ENCODE measurements at regions not wholly inside any gene's neighbourhood (a gene's known extent, or its start where the extent isn't known, plus 50 kb on each side); places are given as distances from the start of the nearest gene placed in this dataset.

GRCh38 chr4:114208574-114209151 is 229.2 kb upstream of the ARSJ start:
- no TSS peak for BruUV-seq (replicated peaks)
- TF ChIP-seq, protein P1, sequence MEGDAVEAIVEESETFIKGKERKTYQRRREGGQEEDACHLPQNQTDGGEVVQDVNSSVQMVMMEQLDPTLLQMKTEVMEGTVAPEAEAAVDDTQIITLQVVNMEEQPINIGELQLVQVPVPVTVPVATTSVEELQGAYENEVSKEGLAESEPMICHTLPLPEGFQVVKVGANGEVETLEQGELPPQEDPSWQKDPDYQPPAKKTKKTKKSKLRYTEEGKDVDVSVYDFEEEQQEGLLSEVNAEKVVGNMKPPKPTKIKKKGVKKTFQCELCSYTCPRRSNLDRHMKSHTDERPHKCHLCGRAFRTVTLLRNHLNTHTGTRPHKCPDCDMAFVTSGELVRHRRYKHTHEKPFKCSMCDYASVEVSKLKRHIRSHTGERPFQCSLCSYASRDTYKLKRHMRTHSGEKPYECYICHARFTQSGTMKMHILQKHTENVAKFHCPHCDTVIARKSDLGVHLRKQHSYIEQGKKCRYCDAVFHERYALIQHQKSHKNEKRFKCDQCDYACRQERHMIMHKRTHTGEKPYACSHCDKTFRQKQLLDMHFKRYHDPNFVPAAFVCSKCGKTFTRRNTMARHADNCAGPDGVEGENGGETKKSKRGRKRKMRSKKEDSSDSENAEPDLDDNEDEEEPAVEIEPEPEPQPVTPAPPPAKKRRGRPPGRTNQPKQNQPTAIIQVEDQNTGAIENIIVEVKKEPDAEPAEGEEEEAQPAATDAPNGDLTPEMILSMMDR (conservative IDR thresholded peaks at IDR 0.05; ENCODE audit: low read depth, low read length) = no peak
- no peak for TF ChIP-seq EZH2 (IDR thresholded peaks at IDR 0.05; ENCODE audit: borderline replicate concordance, low read depth, low read length, poor library complexity, severe bottlenecking)
- no peak for DNase-seq (ENCODE audit: low spot score)
- H3K27me3 ChIP-seq (replicated peaks; ENCODE audit: insufficient read depth, low read depth, low read length, poor library complexity) = no peaks in the 10 kb centered on the region
- ChIA-PET POLR2A (ENCODE audit: low non-redundant PET) (no interaction called here), CTCF (no interaction called here)
- no peaks in the 10 kb centered on the region for H3K36me3 ChIP-seq (ENCODE audit: insufficient read depth, low read length, poor library complexity, severe bottlenecking)
- no peaks in the 10 kb centered on the region for H3K4me1 ChIP-seq (ENCODE audit: insufficient read depth, low read length, poor library complexity, severe bottlenecking)
- intact Hi-C loops (cut with micrococcal nuclease; ENCODE audit: unreplicated experiment) = no loop called here
- no peaks in the 10 kb centered on the region for H3K9me3 ChIP-seq (ENCODE audit: low read depth, low read length, poor library complexity, severe bottlenecking)
- no peak overlapping the region for H3K4me3 ChIP-seq (ENCODE audit: low read depth, low read length, poor library complexity, severe bottlenecking)
- no peak overlapping the region for H3K27ac ChIP-seq (ENCODE audit: low read depth, low read length, poor library complexity, severe bottlenecking)

- Histone ChIP-seq H3K27ac (ENCODE audit: low read depth, low read length, poor library complexity, severe bottlenecking) (no peak overlapping the region), H3K9me3 (ENCODE audit: low read depth, low read length, poor library complexity, severe bottlenecking) (no peaks in the 10 kb centered on the region), H3K36me3 (ENCODE audit: insufficient read depth, low read length, poor library complexity, severe bottlenecking) (no peaks in the 10 kb centered on the region), H3K27me3 (replicated peaks; ENCODE audit: insufficient read depth, low read depth, low read length, poor library complexity) (no peaks in the 10 kb centered on the region), H3K4me3 (ENCODE audit: low read depth, low read length, poor library complexity, severe bottlenecking) (no peak overlapping the region), H3K4me1 (ENCODE audit: insufficient read depth, low read length, poor library complexity, severe bottlenecking) (no peaks in the 10 kb centered on the region)
- DNase-seq (ENCODE audit: low spot score) = no peak
- intact Hi-C loops (cut with micrococcal nuclease; ENCODE audit: unreplicated experiment) = no loop called here
- TF ChIP-seq EZH2 (IDR thresholded peaks at IDR 0.05; ENCODE audit: borderline replicate concordance, low read depth, low read length, poor library complexity, severe bottlenecking) = no peak
- TF ChIP-seq, protein P1 (conservative IDR thresholded peaks at IDR 0.05; ENCODE audit: low read depth, low read length) = no peak
- CTCF ChIA-PET = no interaction called here
- BruUV-seq (replicated peaks) = no TSS peak
- POLR2A ChIA-PET (ENCODE audit: low non-redundant PET) = no interaction called here
Observed at GRCh38 chr4:114209584-114209983, 230.1 kb upstream of the ARSJ start.

GRCh38 chr4:114211556-114211955 is 232.1 kb upstream of the ARSJ start:
- no TSS peak for BruUV-seq (replicated peaks)
- H3K4me3 ChIP-seq (ENCODE audit: low read depth, low read length, poor library complexity, severe bottlenecking) = no peak overlapping the region
- H3K4me1 ChIP-seq (ENCODE audit: insufficient read depth, low read length, poor library complexity, severe bottlenecking) = no peaks in the 10 kb centered on the region
- H3K9me3 ChIP-seq (ENCODE audit: low read depth, low read length, poor library complexity, severe bottlenecking) = no peaks in the 10 kb centered on the region
- intact Hi-C loops (cut with micrococcal nuclease; ENCODE audit: unreplicated experiment) = loop anchor here (10.0 kb wide), 1 partner anchor 163 kb away; no protein-coding TSS in a partner anchor
- no peaks in the 10 kb centered on the region for H3K36me3 ChIP-seq (ENCODE audit: insufficient read depth, low read length, poor library complexity, severe bottlenecking)
- H3K27me3 ChIP-seq (replicated peaks; ENCODE audit: insufficient read depth, low read depth, low read length, poor library complexity) = no peaks in the 10 kb centered on the region
- ChIA-PET CTCF (no interaction called here), POLR2A (ENCODE audit: low non-redundant PET) (no interaction called here)
- no peak overlapping the region for H3K27ac ChIP-seq (ENCODE audit: low read depth, low read length, poor library complexity, severe bottlenecking)
- DNase-seq (ENCODE audit: low spot score) = no peak
- TF ChIP-seq, protein P1 (conservative IDR thresholded peaks at IDR 0.05; ENCODE audit: low read depth, low read length) = no peak
- TF ChIP-seq EZH2 (IDR thresholded peaks at IDR 0.05; ENCODE audit: borderline replicate concordance, low read depth, low read length, poor library complexity, severe bottlenecking) = no peak
